CD14-positive monocyte (primary cell): ENCODE measurements at regions not wholly inside any gene's neighbourhood (a gene's known extent, or its start where the extent isn't known, plus 50 kb on each side); places are given as distances from the start of the nearest gene placed in this dataset.

Source experiments
- DNase-seq, 3 donors: peaks; one replicate each; pipeline ENCODE4 v3.0.0-alpha.2; 2011 to 2022
- H2AFZ ChIP-seq: 2 replicates; pipeline ENCODE4 v1.6.0; 2012; ENCODE audit warnings: mild to moderate bottlenecking, low read depth, low read length, inconsistent platforms; ENCODE audit not compliant: insufficient read depth, poor library complexity, severe bottlenecking
- H3K27ac ChIP-seq, 2 donors: 1 replicate in 1 of 2; 2 replicates in 1 of 2; pipeline ENCODE4 v1.5.1; 2012 to 2013; ENCODE audit warnings: low read length in 2 of 2, control low read depth in 1 of 2, inconsistent platforms in 1 of 2, low read depth in 1 of 2, mild to moderate bottlenecking in 1 of 2
- H3K27me3 ChIP-seq, 2 donors: one replicate each; pipeline versions ENCODE4 v1.6.0 to v1.6.1; 2011 to 2013; ENCODE audit warnings: low read length in 2 of 2; ENCODE audit not compliant: control insufficient read depth in 2 of 2, insufficient read depth in 2 of 2
- H3K36me3 ChIP-seq, 2 donors: replicated peaks in 1 of 2; 1 replicate in 1 of 2; 2 replicates in 1 of 2; pipeline versions ENCODE4 v1.5.1 to v1.6.1; 2012 to 2013; ENCODE audit warnings: low read length in 2 of 2, control low read depth in 1 of 2, inconsistent platforms in 1 of 2, mild to moderate bottlenecking in 1 of 2; ENCODE audit not compliant: insufficient read depth in 2 of 2, control insufficient read depth in 1 of 2
- H3K4me1 ChIP-seq, 2 donors: 1 replicate in 1 of 2; 2 replicates in 1 of 2; pipeline versions ENCODE4 v1.5.1 to v1.6.1; 2012 to 2013; ENCODE audit warnings: low read length in 2 of 2, control low read depth in 1 of 2, inconsistent platforms in 1 of 2, mild to moderate bottlenecking in 1 of 2, moderate library complexity in 1 of 2; ENCODE audit not compliant: insufficient read depth in 2 of 2, control insufficient read depth in 1 of 2
- H3K4me2 ChIP-seq: replicated peaks from 2 replicates; pipeline ENCODE3; 2012; ENCODE audit warnings: low read length, moderate library complexity, mild to moderate bottlenecking; ENCODE audit not compliant: poor library complexity, severe bottlenecking; ENCODE audit errors: extremely low read depth
- H3K4me3 ChIP-seq, 3 experiments: fragments of 200-600 bp in 1 of 3; sonication (generic) in 1 of 3; replicated peaks in 1 of 3; 1 replicate in 2 of 3; 2 replicates in 1 of 3; pipeline ENCODE4 v1.5.1; 2011 to 2013; ENCODE audit warnings: low read length in 3 of 3, mild to moderate bottlenecking in 3 of 3, control low read depth in 2 of 3, low read depth in 2 of 3, inconsistent platforms in 1 of 3, moderate library complexity in 1 of 3
- H3K79me2 ChIP-seq: 2 replicates; pipeline ENCODE4 v1.6.0; 2012; ENCODE audit warnings: mild to moderate bottlenecking, control low read depth, inconsistent platforms, low read length, moderate library complexity; ENCODE audit not compliant: insufficient read depth
- H3K9ac ChIP-seq: 2 replicates; pipeline ENCODE4 v1.6.0; 2017; ENCODE audit warnings: low read length, mild to moderate bottlenecking; ENCODE audit not compliant: insufficient read depth, poor library complexity, severe bottlenecking
- H3K9me3 ChIP-seq, 2 donors: replicated peaks in 1 of 2; 1 replicate in 1 of 2; 2 replicates in 1 of 2; pipeline versions ENCODE4 v1.5.1 to v1.6.1; 2012 to 2013; ENCODE audit warnings: low read length in 2 of 2, control low read depth in 1 of 2; ENCODE audit not compliant: control insufficient read depth in 1 of 2, insufficient read depth in 1 of 2
- H4K20me1 ChIP-seq: 2 replicates; pipeline ENCODE4 v1.6.0; 2012; ENCODE audit warnings: mild to moderate bottlenecking, low read length, control low read depth, moderate library complexity; ENCODE audit not compliant: insufficient read depth
- H3K27ac Mint-ChIP-seq, 7 donors: one replicate each; pipeline ENCODE4 v1.8.0; 2020; ENCODE audit warnings: mild to moderate bottlenecking in 7 of 7, mixed read lengths in 7 of 7, moderate library complexity in 6 of 7, inconsistent platforms in 2 of 7
- H3K27me3 Mint-ChIP-seq, 3 donors: one replicate each; pipeline ENCODE4 v1.8.0; 2021 to 2022; ENCODE audit warnings: low read depth in 3 of 3, mild to moderate bottlenecking in 3 of 3, mixed read lengths in 3 of 3, moderate library complexity in 3 of 3, inconsistent platforms in 1 of 3
- H3K36me3 Mint-ChIP-seq, 2 donors: one replicate each; pipeline ENCODE4 v1.8.0; 2020; ENCODE audit warnings: mixed read lengths in 2 of 2, inconsistent platforms in 1 of 2, mild to moderate bottlenecking in 1 of 2
- H3K4me1 Mint-ChIP-seq: one replicate; pipeline ENCODE4 v1.8.0; 2020; ENCODE audit warnings: mild to moderate bottlenecking, mixed read lengths
- H3K4me3 Mint-ChIP-seq, 2 donors: one replicate each; pipeline ENCODE4 v1.8.0; 2020; ENCODE audit warnings: mild to moderate bottlenecking in 2 of 2, mixed read lengths in 2 of 2, moderate library complexity in 1 of 2
- H3K9me3 Mint-ChIP-seq, 7 donors: one replicate each; pipeline ENCODE4 v1.8.0; 2020 to 2022; ENCODE audit warnings: mixed read lengths in 7 of 7, mild to moderate bottlenecking in 6 of 7, moderate library complexity in 6 of 7, inconsistent platforms in 2 of 7
- WGBS: methylation state at CpG from one replicate; pipeline ENCODE4 v1.1.5; 2013; ENCODE audit warnings: missing lambda C conversion rate; ENCODE audit not compliant: insufficient coverage; 5-methylcytosine and 5-hydroxymethylcytosine counted together
- intact Hi-C, 2 donors: fragments of 100-400 bp; cut with micrococcal nuclease; formaldehyde crosslinking; loops; one replicate each; pipeline versions ENCODE4 v1.15.0 to v1.15.1; 2023
- TF ChIP-seq, protein P1 (sequence below): fragments of 200-600 bp; IDR thresholded peaks from one replicate; pipeline ENCODE4 v1.8.0; 2022; ENCODE audit warnings: antibody characterized with exemption, mild to moderate bottlenecking

DNA sequence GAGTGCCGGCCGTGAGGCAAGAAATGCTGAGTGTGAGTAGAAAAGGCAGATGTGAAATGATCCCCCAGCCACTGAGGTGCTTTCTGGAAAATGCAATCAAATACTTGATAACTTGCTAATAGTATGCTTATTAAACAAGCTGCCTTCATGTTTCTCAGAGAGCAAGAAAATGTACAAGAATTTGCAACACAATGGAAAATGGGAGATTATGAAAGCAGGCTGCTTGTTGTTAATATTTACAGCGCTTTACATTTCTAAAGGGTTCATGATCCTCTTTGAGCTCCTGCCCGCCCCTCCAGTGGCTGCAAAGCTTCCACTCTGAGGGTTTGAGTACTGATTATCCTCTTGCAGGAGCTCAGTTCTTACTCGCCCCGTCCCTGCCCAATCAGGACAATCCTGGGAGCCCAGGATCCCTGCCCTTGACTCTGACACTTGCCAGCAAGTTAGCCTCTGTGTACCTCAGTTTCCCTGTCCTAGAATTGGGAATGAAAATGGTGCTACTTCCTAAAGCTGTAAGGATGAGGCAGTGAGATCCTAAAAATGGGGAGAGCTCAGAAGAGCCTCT, 645.1 kb downstream of the TBC1D22A start:
- no peaks in the 10 kb centered on the region for H3K36me3 Mint-ChIP-seq
- Histone ChIP-seq H3K27me3 (no peaks in the 10 kb centered on the region), H3K79me2 (no peaks in the 10 kb centered on the region), H3K4me3 (no peak overlapping the region), H3K27ac (no peak overlapping the region), H3K9me3 (no peaks in the 10 kb centered on the region), H3K9ac (no peak overlapping the region), H4K20me1 (no peaks in the 10 kb centered on the region), H3K4me1 (no peaks in the 10 kb centered on the region), H2AFZ (no peak overlapping the region), H3K36me3 (no peaks in the 10 kb centered on the region), H3K4me2 (no peak overlapping the region)
- no peak overlapping the region for H3K4me3 Mint-ChIP-seq
- H3K27ac Mint-ChIP-seq, result no peak overlapping the region
- TF ChIP-seq, protein P1, sequence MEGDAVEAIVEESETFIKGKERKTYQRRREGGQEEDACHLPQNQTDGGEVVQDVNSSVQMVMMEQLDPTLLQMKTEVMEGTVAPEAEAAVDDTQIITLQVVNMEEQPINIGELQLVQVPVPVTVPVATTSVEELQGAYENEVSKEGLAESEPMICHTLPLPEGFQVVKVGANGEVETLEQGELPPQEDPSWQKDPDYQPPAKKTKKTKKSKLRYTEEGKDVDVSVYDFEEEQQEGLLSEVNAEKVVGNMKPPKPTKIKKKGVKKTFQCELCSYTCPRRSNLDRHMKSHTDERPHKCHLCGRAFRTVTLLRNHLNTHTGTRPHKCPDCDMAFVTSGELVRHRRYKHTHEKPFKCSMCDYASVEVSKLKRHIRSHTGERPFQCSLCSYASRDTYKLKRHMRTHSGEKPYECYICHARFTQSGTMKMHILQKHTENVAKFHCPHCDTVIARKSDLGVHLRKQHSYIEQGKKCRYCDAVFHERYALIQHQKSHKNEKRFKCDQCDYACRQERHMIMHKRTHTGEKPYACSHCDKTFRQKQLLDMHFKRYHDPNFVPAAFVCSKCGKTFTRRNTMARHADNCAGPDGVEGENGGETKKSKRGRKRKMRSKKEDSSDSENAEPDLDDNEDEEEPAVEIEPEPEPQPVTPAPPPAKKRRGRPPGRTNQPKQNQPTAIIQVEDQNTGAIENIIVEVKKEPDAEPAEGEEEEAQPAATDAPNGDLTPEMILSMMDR, result no peak
- H3K9me3 Mint-ChIP-seq, result peaks cover 0 to 1% (median 0%) of the 10 kb centered on the region in 7 donors
- WGBS, result 85% methylated on average over 4 of the region's 6 CpGs
- no peaks in the 10 kb centered on the region for H3K4me1 Mint-ChIP-seq
- peaks cover 2 to 7% (median 3%) of the 10 kb centered on the region in 3 donors for H3K27me3 Mint-ChIP-seq
- intact Hi-C loops, result no loop called here
- DNase-seq, result no peak

DNA sequence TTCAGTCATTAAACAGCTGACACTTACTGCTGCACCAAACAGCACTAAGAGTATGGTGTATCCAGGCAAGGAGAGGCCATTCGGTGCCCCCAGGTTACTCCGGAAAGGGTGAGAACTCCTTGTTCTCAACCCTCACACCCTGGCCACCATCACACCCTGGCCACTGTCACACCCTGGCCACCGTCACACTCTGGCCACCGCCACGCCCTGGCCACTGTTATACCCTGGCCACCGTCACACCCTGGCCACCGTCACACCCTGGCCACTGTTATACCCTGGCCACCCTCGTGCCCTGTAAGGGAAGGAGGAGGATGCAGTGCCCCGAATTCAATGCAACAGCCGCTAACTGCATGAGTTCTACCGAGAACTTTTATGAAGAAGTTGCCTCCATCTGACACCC, 644.4 kb downstream of the TBC1D22A start:
- 87% methylated on average over 11 of the region's 11 CpGs for WGBS
- H3K9me3 Mint-ChIP-seq, result peaks cover 0 to 1% (median 0%) of the 10 kb centered on the region in 7 donors
- TF ChIP-seq, protein P1, result no peak

More for the DNA sequence above, 644.4 kb downstream of the TBC1D22A start:
- Histone ChIP-seq H3K9ac (no peak overlapping the region), H3K4me3 (no peak overlapping the region), H3K4me1 (no peaks in the 10 kb centered on the region), H3K36me3 (no peaks in the 10 kb centered on the region), H3K79me2 (no peaks in the 10 kb centered on the region), H2AFZ (no peak overlapping the region), H4K20me1 (no peaks in the 10 kb centered on the region), H3K27me3 (no peaks in the 10 kb centered on the region), H3K9me3 (no peaks in the 10 kb centered on the region), H3K4me2 (no peak overlapping the region), H3K27ac (no peak overlapping the region)
- Mint-ChIP-seq H3K4me1 (peaks cover 4% of the 10 kb centered on the region), H3K27ac (no peak overlapping the region), H3K36me3 (no peaks in the 10 kb centered on the region), H3K4me3 (no peak overlapping the region), H3K27me3 (peaks cover 2 to 7% (median 6%) of the 10 kb centered on the region in 3 donors)
- no peak for DNase-seq
- intact Hi-C loops, result no loop called here
